Kidney epithelial cell (primary cell): ENCODE measurements at regions not wholly inside any gene's neighbourhood (a gene's known extent, or its start where the extent isn't known, plus 50 kb on each side); places are given as distances from the start of the nearest gene placed in this dataset.

Source experiments
- DNase-seq: peaks from one replicate; pipeline ENCODE4 v3.0.0-alpha.2; 2010; ENCODE audit warnings: low read depth
- H3K27me3 ChIP-seq: 2 replicates; pipeline ENCODE4 v1.6.0; 2011; ENCODE audit warnings: low read length; ENCODE audit not compliant: control insufficient read depth, insufficient read depth
- H3K36me3 ChIP-seq: 2 replicates; pipeline ENCODE4 v1.5.1; 2011; ENCODE audit warnings: low read length; ENCODE audit not compliant: control insufficient read depth, insufficient read depth
- H3K4me3 ChIP-seq: 2 replicates; pipeline ENCODE4 v1.5.1; 2011; ENCODE audit warnings: low read depth, mild to moderate bottlenecking, control low read depth, low read length
- CTCF ChIP-seq: IDR thresholded peaks from 2 replicates; pipeline ENCODE4 v1.5.1; 2011; ENCODE audit warnings: mild to moderate bottlenecking, moderate library complexity, low read length, control low read depth, inconsistent platforms; ENCODE audit not compliant: insufficient read depth, poor library complexity, severe bottlenecking

GRCh38 chr11:130601764-130602460, 153.5 kb downstream of the ADAMTS15 start:
- H3K4me3 ChIP-seq, result no peak overlapping the region
- no peak for TF ChIP-seq CTCF

GRCh38 chr11:130602641-130603334, 154.3 kb downstream of the ADAMTS15 start:
- no peak for DNase-seq
- no peak for TF ChIP-seq CTCF
- H3K27me3 ChIP-seq, result no peaks in the 10 kb centered on the region
- no peak overlapping the region for H3K4me3 ChIP-seq
- no peaks in the 10 kb centered on the region for H3K36me3 ChIP-seq

More at GRCh38 chr11:130601764-130602460, 153.5 kb downstream of the ADAMTS15 start:
- no peak for DNase-seq
- H3K27me3 ChIP-seq, result no peaks in the 10 kb centered on the region
- H3K36me3 ChIP-seq, result no peaks in the 10 kb centered on the region

- Histone ChIP-seq H3K27me3 (no peaks in the 10 kb centered on the region), H3K36me3 (no peaks in the 10 kb centered on the region), H3K4me3 (no peak overlapping the region)
- TF ChIP-seq CTCF, result no peak
- no peak for DNase-seq
Observed at GRCh38 chr11:130603335-130603906, 155.0 kb downstream of the ADAMTS15 start.

GRCh38 chr11:130604606-130605005, 156.2 kb downstream of the ADAMTS15 start:
- no peak for DNase-seq
- H3K36me3 ChIP-seq, result no peaks in the 10 kb centered on the region
- TF ChIP-seq CTCF, result no peak
- H3K27me3 ChIP-seq, result no peaks in the 10 kb centered on the region
- no peak overlapping the region for H3K4me3 ChIP-seq

GRCh38 chr11:130606178-130606577, 157.7 kb downstream of the ADAMTS15 start:
- Histone ChIP-seq H3K27me3 (no peaks in the 10 kb centered on the region), H3K4me3 (no peak overlapping the region), H3K36me3 (no peaks in the 10 kb centered on the region)
- no peak for DNase-seq
- no peak for TF ChIP-seq CTCF
